AG09309 (cell line): ENCODE measurements at regions not wholly inside any gene's neighbourhood (a gene's known extent, or its start where the extent isn't known, plus 50 kb on each side); places are given as distances from the start of the nearest gene placed in this dataset.

ENCODE experiments used
- DNase-seq: peaks from one replicate; pipeline ENCODE4 v3.0.0-alpha.2; 2010; ENCODE audit warnings: low read depth
- H3K4me3 ChIP-seq: 2 replicates; pipeline ENCODE4 v1.5.1; 2011; ENCODE audit warnings: mild to moderate bottlenecking, low read depth, low read length, moderate library complexity; ENCODE audit not compliant: control insufficient read depth
- CTCF ChIP-seq: IDR thresholded peaks from 2 replicates; pipeline ENCODE4 v1.5.1; 2011; ENCODE audit warnings: mild to moderate bottlenecking, low read depth, low read length, inconsistent platforms; ENCODE audit not compliant: insufficient read depth, control insufficient read depth; ENCODE audit errors: missing control alignments

GRCh38 chr16:5841974-5842373 is 744.4 kb upstream of the EEF2KMT start:
- H3K4me3 ChIP-seq, result no peak overlapping the region
- TF ChIP-seq CTCF, result no peak
- DNase-seq, result no peak

- no peak overlapping the region for H3K4me3 ChIP-seq
- DNase-seq, result no peak
- no peak for TF ChIP-seq CTCF
Observed at GRCh38 chr16:5838725-5839124, 741.1 kb upstream of the EEF2KMT start.

GRCh38 chr16:5838071-5838470 is 740.5 kb upstream of the EEF2KMT start:
- no peak for TF ChIP-seq CTCF
- no peak for DNase-seq

GRCh38 chr16:5837007-5837670 is 739.5 kb upstream of the EEF2KMT start:
- DNase-seq, result no peak
- TF ChIP-seq CTCF, result no peak
- H3K4me3 ChIP-seq, result no peak overlapping the region

More at GRCh38 chr16:5838071-5838470, 740.5 kb upstream of the EEF2KMT start:
- no peak overlapping the region for H3K4me3 ChIP-seq

GRCh38 chr16:5835876-5836275 is 738.3 kb upstream of the EEF2KMT start:
- no peak overlapping the region for H3K4me3 ChIP-seq
- no peak for DNase-seq
- TF ChIP-seq CTCF, result no peak

- H3K4me3 ChIP-seq, result no peak overlapping the region
- no peak for TF ChIP-seq CTCF
- no peak for DNase-seq
Observed at GRCh38 chr16:5826332-5826731, 728.7 kb upstream of the EEF2KMT start.
